ENCODE measurements at regions not wholly inside any gene's neighbourhood (a gene's known extent, or its start where the extent isn't known, plus 50 kb on each side); places are given as distances from the start of the nearest gene placed in this dataset.

GRCh38 chr2:3071685-3072263 is 305.8 kb downstream of the EIPR1 start:
- TF ChIP-seq CTCF (IDR thresholded peaks at IDR 0.05; ENCODE audit: low read length) (no peak), EZH2phosphoT487 (IDR thresholded peaks at IDR 0.05; ENCODE audit: low read length) (no peak), EZH2 (optimal IDR thresholded peaks at IDR 0.05; ENCODE audit: low read depth, low read length) (no peak)

Data from MM.1S (cell line).